NOMO-1 treated with dmso at 0.1 percent for 144 hours (cell line): ENCODE measurements at regions not wholly inside any gene's neighbourhood (a gene's known extent, or its start where the extent isn't known, plus 50 kb on each side); places are given as distances from the start of the nearest gene placed in this dataset.
"Not testable (repeated sequence)": the region's sequence is repeated elsewhere in the genome, so short reads cannot be mapped to it uniquely, and the experiment has no call there.

Experiments
- DNase-seq: peaks from one replicate; lab custom pipeline; 2025; ENCODE audit not compliant: unreplicated experiment; lab: John Stamatoyannopoulos, UW

DNA sequence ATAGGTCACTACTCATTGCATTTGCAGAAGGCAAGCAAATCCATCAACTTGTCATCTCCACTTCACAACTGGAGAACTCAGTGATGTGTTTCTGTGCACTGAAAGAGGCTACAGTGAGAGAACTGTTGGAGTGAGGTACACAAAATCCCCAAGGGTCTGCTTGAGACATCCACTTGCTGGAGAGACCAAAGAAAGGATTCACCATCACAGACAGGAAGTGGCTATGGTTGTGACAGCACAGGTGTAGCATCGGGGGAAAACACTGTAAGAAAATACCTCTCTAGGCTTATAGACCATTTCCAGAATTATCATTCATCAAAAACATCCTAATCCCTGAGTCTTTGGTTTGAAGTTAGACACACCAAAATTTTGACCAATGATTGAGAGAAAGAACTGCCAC, 201.3 kb upstream of the OR4E1 start:
- no peak for DNase-seq

DNA sequence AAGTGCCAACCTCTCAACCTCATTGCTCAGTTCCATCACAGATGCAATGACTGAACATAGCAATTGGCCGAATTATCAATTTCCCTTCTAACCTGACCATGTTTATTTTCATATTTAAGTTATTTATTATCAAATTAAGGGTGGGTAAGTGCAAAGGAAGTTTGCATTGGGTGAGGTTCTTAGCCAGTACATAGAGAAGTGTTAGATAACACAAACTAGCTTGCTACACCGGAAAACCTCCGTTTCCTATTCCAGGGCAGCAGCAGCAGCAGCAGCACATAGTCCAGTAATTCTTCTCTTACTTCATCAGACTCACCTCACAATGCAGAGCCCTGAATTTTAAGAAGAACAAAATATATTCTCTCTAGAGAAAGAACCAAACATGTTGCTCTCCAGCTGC, 200.5 kb upstream of the OR4E1 start:
- no peak for DNase-seq

DNA sequence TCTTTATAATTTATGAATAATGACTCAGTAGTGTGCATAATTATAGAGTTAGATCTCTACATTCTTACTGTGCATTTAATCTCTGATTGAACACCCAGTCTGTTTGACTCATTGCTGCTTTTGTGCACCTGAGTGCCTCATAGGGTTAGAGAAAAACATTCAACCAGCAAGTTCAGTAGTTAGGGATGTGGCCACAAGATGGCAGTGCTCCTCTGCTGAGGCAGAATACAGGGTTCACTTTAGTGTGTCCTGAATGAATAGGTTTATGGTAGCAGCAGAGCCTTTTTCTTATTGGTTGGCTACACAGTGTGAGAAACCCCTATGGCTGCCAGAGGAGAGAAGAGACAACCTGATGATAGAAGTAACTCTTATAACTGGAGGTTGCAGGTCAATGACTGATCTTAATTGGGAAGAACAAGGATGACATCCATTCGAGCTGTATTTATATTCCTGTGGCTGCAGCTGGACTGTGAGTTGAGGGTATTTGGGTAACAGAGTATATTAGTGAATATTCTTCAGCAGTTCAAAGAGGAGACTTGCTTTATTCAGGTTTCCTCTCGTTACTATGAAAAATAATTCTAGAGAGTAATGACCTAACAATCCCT, 194.9 kb upstream of the OR4E1 start:
- no peak for DNase-seq

- no peak for DNase-seq
Measured at GRCh38 chr14:21867541-21867940, 193.9 kb upstream of the OR4E1 start.

GRCh38 chr14:21866479-21866878, 192.9 kb upstream of the OR4E1 start:
- DNase-seq, result no peak

DNA sequence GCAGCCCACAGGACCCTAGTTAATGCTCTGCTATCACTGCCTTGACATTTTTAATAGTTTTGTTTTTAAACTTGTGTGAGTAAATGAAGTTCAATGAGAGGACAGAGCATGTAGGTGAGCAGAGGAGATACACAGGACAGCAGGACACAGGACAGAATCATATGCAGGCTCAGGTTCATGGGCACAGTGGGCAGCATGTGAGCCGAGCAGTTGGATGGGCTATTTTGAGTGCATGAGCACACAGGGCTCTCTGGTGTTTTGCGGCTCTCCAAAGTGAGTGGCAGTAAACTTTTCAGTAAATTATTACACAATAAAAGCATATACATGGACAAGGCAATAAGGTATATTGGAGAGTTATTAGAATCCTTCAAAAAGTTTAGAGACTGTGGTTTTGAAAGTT, 189.7 kb upstream of the OR4E1 start:
- no peak for DNase-seq

GRCh38 chr14:21861153-21861552, 187.5 kb upstream of the OR4E1 start:
- no peak for DNase-seq

- DNase-seq, result no peak
Measured at GRCh38 chr14:21860172-21860571, 186.6 kb upstream of the OR4E1 start.

GRCh38 chr14:21852775-21853174, 179.2 kb upstream of the OR4E1 start:
- DNase-seq, result no peak

DNA sequence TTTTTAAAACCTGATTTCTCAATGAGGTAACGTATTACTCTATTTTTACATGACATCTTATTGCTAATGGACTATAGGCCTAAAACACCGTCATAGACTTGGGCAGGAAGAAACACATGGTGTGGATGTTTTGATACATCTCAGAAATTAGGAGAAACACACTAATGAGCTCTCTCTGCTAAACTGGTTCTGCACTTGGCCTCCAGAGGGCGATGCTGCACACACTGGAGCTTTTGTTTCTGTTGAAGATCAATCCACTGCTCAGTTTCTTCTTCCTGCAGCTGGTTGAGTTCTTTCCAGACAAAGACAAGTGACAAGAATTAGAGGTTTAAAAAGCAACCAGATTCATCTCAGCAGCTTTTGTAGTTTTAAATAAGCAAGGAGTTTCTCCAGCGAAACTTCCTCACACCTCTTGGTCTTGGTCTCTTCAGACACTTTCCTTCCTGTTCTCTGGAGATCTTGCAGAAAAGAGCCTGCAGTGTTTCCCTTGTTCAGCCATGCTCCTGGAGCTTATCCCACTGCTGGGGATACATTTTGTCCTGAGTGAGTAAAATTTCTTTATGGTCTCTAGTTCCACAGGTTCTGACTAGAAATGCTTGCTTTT, 178.5 kb upstream of the OR4E1 start:
- no peak for DNase-seq

DNA sequence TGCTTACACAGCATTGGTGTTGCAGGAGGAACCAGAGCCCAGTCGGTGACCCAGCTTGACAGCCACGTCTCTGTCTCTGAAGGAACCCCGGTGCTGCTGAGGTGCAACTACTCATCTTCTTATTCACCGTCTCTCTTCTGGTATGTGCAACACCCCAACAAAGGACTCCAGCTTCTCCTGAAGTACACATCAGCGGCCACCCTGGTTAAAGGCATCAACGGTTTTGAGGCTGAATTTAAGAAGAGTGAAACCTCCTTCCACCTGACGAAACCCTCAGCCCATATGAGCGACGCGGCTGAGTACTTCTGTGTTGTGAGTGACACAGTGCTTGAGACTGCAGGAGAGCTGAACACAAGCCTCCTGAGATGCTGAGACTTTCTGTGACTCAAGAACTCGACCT, 173.3 kb upstream of the OR4E1 start:
- DNase-seq, result not testable (repeated sequence)

- DNase-seq, result no peak
Measured at GRCh38 chr14:21846227-21846885, 172.7 kb upstream of the OR4E1 start.

- no peak for DNase-seq
Measured at GRCh38 chr14:21840765-21841164, 167.1 kb upstream of the OR4E1 start.

DNA sequence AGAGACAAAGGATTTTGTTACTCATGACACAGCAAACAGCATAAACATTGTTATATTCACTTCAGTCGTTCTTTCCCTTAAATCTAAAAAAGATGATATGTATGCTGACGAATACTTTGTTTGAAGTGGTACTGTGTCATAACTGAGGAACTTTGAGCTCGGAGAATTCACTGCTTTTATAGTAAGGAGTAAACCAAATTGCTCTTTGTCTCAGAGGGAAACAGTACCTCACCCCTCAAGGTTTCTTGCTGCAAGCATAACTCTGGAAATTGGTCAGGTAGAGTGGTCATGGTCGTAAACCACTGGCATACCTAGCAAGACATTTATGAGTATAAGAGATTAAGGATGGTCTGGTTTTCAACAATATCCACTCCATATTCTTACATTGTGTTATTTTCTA, 160.2 kb upstream of the OR4E1 start:
- no peak for DNase-seq

DNA sequence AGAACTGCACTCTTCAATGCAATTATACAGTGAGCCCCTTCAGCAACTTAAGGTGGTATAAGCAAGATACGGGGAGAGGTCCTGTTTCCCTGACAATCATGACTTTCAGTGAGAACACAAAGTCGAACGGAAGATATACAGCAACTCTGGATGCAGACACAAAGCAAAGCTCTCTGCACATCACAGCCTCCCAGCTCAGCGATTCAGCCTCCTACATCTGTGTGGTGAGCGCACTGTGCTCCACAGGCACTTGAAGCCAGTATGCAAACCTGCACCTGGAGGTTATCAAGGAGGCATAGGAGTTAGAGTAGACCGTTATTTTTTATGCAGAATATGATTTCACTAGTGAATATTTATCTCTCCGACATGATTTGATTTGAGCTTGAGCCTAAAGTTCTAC, 152.2 kb upstream of the OR4E1 start:
- DNase-seq, result no peak

DNA sequence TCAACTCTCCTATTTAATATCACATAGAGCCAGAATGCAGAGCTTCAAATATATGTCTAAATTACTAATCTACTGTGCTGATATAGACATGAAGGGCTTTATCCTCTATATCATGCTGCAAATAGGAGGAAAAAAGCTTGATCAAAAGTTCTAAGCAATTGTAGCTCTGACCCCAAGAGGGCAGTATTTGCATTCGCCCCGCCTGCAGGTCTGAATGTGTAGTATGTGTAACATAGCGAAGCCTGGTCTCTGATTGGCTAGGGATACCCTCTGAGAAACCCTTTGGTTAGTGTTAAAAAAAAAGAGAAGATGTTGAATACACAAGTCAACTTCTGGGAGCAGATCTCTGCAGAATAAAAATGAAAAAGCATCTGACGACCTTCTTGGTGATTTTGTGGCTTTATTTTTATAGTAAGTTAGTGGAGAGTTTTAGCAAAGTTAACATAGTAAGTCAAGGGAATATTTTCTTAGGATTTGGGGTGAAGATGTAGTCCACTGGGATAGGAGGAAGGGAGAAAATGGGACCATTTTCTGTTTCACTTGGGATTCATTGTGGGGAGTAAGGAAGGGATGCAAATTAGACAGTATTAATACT, 151.6 kb upstream of the OR4E1 start:
- no peak for DNase-seq

- DNase-seq, result no peak
Measured at GRCh38 chr14:21822109-21822508, 148.5 kb upstream of the OR4E1 start.

- DNase-seq, result no peak
Measured at GRCh38 chr14:21820631-21821030, 147.0 kb upstream of the OR4E1 start.

DNA sequence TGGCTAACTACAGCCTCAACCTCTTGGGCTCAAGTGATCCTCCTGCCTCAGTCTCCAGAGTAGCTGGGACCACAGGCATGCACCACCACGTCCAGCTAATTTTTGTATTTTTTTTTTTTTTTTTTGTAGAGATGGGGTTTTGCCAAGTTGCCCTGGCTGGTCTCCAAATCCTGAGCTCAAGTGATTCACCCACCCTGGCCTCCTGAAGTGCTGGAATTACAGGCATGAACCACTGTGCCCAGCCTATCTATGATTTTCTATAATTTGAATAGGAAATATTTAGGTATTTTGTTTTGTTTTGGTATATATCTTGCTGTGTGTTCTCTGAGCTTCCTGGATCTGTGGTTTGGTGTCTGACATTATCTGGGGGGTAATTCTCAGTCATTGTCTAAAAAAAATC, 146.3 kb upstream of the OR4E1 start:
- DNase-seq, result not testable (repeated sequence)

- not testable (repeated sequence) for DNase-seq
Measured at GRCh38 chr14:21817010-21817409, 143.4 kb upstream of the OR4E1 start.

- DNase-seq, result no peak
Measured at GRCh38 chr14:21807975-21808374, 134.4 kb upstream of the OR4E1 start.

DNA sequence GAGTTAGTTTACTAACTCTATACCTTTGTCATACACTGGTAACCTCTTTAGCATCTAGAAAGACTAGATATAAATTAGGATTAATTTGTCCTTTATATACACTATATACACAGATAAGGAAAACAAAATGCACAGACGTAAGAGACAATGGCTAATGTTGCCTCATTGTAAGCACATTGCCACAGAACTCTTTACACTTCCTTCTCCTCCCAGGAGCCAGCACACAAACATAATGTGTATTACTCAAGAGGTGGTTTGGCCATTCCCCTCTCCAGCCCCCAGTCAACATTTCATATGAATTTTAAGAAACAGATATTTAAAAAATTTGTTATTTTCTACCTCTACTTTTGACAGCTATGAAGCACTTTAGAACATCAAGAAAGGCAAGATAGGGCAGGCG, 131.4 kb upstream of the OR4E1 start:
- DNase-seq, result no peak
